Body of pancreas (tissue), 4 donors: ENCODE measurements at regions not wholly inside any gene's neighbourhood (a gene's known extent, or its start where the extent isn't known, plus 50 kb on each side); places are given as distances from the start of the nearest gene placed in this dataset.

Experiments
- CTCF ChIP-seq, 7 experiments: fragments of 450-650 bp in 4 of 7; fragments of 200-600 bp in 3 of 7; sonication (generic) in 3 of 7; IDR thresholded peaks; one replicate each; pipeline ENCODE4 v1.5.1; 2016 to 2019; ENCODE audit warnings: antibody characterized with exemption in 7 of 7
- POLR2A ChIP-seq, 3 donors: fragments of 450-650 bp; IDR thresholded peaks; one replicate each; pipeline ENCODE4 v1.6.1; 2016; ENCODE audit warnings: antibody characterized with exemption in 3 of 3, mild to moderate bottlenecking in 2 of 3

GRCh38 chr5:145324767-145325479 is 510.2 kb downstream of the PRELID2 start:
- TF ChIP-seq POLR2A (IDR thresholded peaks at IDR 0.05), result no peak
- no peak for TF ChIP-seq CTCF (IDR thresholded peaks at IDR 0.05)
